Activated CD8-positive, alpha-beta T cell treated with anti-CD3 and anti-CD28 coated beads for 36 hours (primary cell): ENCODE measurements at regions not wholly inside any gene's neighbourhood (a gene's known extent, or its start where the extent isn't known, plus 50 kb on each side); places are given as distances from the start of the nearest gene placed in this dataset.

Experiments
- ATAC-seq: fragments of 200-7000 bp; cut with Tn5 transposase; one replicate; pipeline ENCODE4 v1.10.0; 2021; ENCODE audit warnings: mild to moderate bottlenecking, moderate library complexity
- CTCF ChIA-PET: fragments of 350-600 bp; sonication (Branson Sonifier 250); formaldehyde crosslinking; loops from one replicate; lab custom pipeline; 2021; ENCODE audit warnings: antibody characterized with exemption; lab: Charles Lee
- POLR2A ChIA-PET: fragments of 350-600 bp; sonication (Branson Sonifier 250); formaldehyde crosslinking; loops from one replicate; lab custom pipeline; 2021; ENCODE audit warnings: antibody characterized with exemption; lab: Charles Lee
- DNase-seq: peaks from one replicate; pipeline ENCODE4 v3.0.0-alpha.2; 2020
- H3K27ac Mint-ChIP-seq: one replicate; pipeline ENCODE4 v1.8.0; 2021; ENCODE audit warnings: mild to moderate bottlenecking, mixed read lengths
- H3K27me3 Mint-ChIP-seq: one replicate; pipeline ENCODE4 v1.8.0; 2021; ENCODE audit warnings: mixed read lengths
- H3K36me3 Mint-ChIP-seq: one replicate; pipeline ENCODE4 v1.8.0; 2021; ENCODE audit warnings: low read depth, mixed read lengths
- H3K4me1 Mint-ChIP-seq: one replicate; pipeline ENCODE4 v1.8.0; 2021; ENCODE audit warnings: low read depth, mixed read lengths
- H3K4me3 Mint-ChIP-seq: one replicate; pipeline ENCODE4 v1.8.0; 2021; ENCODE audit warnings: mild to moderate bottlenecking, moderate library complexity, mixed read lengths
- H3K9me3 Mint-ChIP-seq: one replicate; pipeline ENCODE4 v1.8.0; 2021; ENCODE audit warnings: mixed read lengths
- CTCF ChIP-seq: fragments of 200-600 bp; IDR thresholded peaks from one replicate; pipeline ENCODE4 v1.8.0; 2022; ENCODE audit warnings: antibody characterized with exemption, mild to moderate bottlenecking
- intact Hi-C: fragments of 100-400 bp; cut with micrococcal nuclease; formaldehyde crosslinking; loops from one replicate; pipeline ENCODE4 v1.10.0; 2022

- H3K9me3 Mint-ChIP-seq, result no peaks in the 10 kb centered on the region
- CTCF ChIA-PET, result no interaction called here
- no peak overlapping the region for H3K27ac Mint-ChIP-seq
- TF ChIP-seq CTCF, result no peak
- ATAC-seq (no peak), DNase-seq (no peak)
- no peaks in the 10 kb centered on the region for H3K27me3 Mint-ChIP-seq
- intact Hi-C loops, result no loop called here
- no peaks in the 10 kb centered on the region for H3K36me3 Mint-ChIP-seq
- no peak overlapping the region for H3K4me3 Mint-ChIP-seq
- POLR2A ChIA-PET, result no interaction called here
- no peaks in the 10 kb centered on the region for H3K4me1 Mint-ChIP-seq
Observed at GRCh38 chr15:45921978-45922377, 287.1 kb downstream of the SQOR start.

- H3K4me3 Mint-ChIP-seq, result no peak overlapping the region
Observed at GRCh38 chr15:45941367-45941766, 306.5 kb downstream of the SQOR start.

GRCh38 chr15:45943240-45943639 lies 308.4 kb downstream of the SQOR start:
- no peaks in the 10 kb centered on the region for H3K9me3 Mint-ChIP-seq
- ChIA-PET CTCF (interaction anchor here (1.0 to 1.2 kb wide), 2 partner anchors 238 to 369 kb away, joined by 3 read pairs; no protein-coding TSS in a partner anchor), POLR2A (no interaction called here)
- peaks cover 2% of the 10 kb centered on the region for H3K27me3 Mint-ChIP-seq
- no peaks in the 10 kb centered on the region for H3K36me3 Mint-ChIP-seq
- H3K4me3 Mint-ChIP-seq, result no peak overlapping the region
- intact Hi-C loops, result no loop called here
- DNase-seq, result no peak
- no peak for TF ChIP-seq CTCF
- no peak overlapping the region for H3K27ac Mint-ChIP-seq
- no peak for ATAC-seq
- H3K4me1 Mint-ChIP-seq, result no peaks in the 10 kb centered on the region

More at GRCh38 chr15:45941367-45941766, 306.5 kb downstream of the SQOR start:
- no peaks in the 10 kb centered on the region for H3K36me3 Mint-ChIP-seq
- ATAC-seq (no peak), DNase-seq (no peak)
- intact Hi-C loops, result no loop called here
- CTCF ChIA-PET, result no interaction called here
- H3K27me3 Mint-ChIP-seq, result peaks cover 3% of the 10 kb centered on the region
- no peaks in the 10 kb centered on the region for H3K9me3 Mint-ChIP-seq
- no peak overlapping the region for H3K27ac Mint-ChIP-seq
- TF ChIP-seq CTCF, result no peak
- POLR2A ChIA-PET, result no interaction called here
- no peaks in the 10 kb centered on the region for H3K4me1 Mint-ChIP-seq

GRCh38 chr15:45946111-45946510 lies 311.3 kb downstream of the SQOR start:
- Mint-ChIP-seq H3K27ac (no peak overlapping the region), H3K4me3 (no peak overlapping the region), H3K27me3 (peaks cover 2% of the 10 kb centered on the region), H3K9me3 (peaks cover 6% of the 10 kb centered on the region), H3K4me1 (peaks cover 3% of the 10 kb centered on the region), H3K36me3 (no peaks in the 10 kb centered on the region)
- DNase-seq (no peak), ATAC-seq (no peak)
- ChIA-PET CTCF (no interaction called here), POLR2A (no interaction called here)
- TF ChIP-seq CTCF, result no peak
- intact Hi-C loops, result no loop called here

- intact Hi-C loops, result no loop called here
- H3K4me1 Mint-ChIP-seq, result peaks cover 3% of the 10 kb centered on the region
- H3K4me3 Mint-ChIP-seq, result no peak overlapping the region
- ATAC-seq (no peak), DNase-seq (no peak)
- peaks cover 2% of the 10 kb centered on the region for H3K27me3 Mint-ChIP-seq
- no peak overlapping the region for H3K27ac Mint-ChIP-seq
- H3K9me3 Mint-ChIP-seq, result peaks cover 7% of the 10 kb centered on the region
- no peaks in the 10 kb centered on the region for H3K36me3 Mint-ChIP-seq
- CTCF ChIA-PET, result no interaction called here
- POLR2A ChIA-PET, result no interaction called here
- no peak for TF ChIP-seq CTCF
Observed at GRCh38 chr15:45948181-45948621, 313.4 kb downstream of the SQOR start.
